K562 (cell line): ENCODE measurements at regions not wholly inside any gene's neighbourhood (a gene's known extent, or its start where the extent isn't known, plus 50 kb on each side); places are given as distances from the start of the nearest gene placed in this dataset.

Experiments used
- ATAC-seq: fragments of 200-7000 bp; cut with Tn5 transposase; 3 replicates; pipeline ENCODE4 v1.9.1; 2020; ENCODE audit warnings: moderate library complexity
- BruUV-seq: library from RNA; stranded (reverse); fragments of 400-500 nt; replicated peaks from 2 replicates; lab custom pipeline; 2021; lab: Mats Ljungman, UMichigan
- CTCF ChIA-PET: fragments of 300-600 bp; formaldehyde crosslinking; extraction: SDS; loops from one replicate; lab custom pipeline; 2021; ENCODE audit warnings: low intra/inter-chr PET ratio; lab: Yijun Ruan, JAX
- POLR2A ChIA-PET: fragments of 300-600, 350-650 bp; sonication (Branson Sonifier 250); formaldehyde crosslinking; extraction: SDS; loops from one replicate; lab custom pipeline; 2021; ENCODE audit warnings: antibody characterized with exemption, inconsistent platforms; lab: Yijun Ruan, JAX
- DNase-seq, 4 experiments: peaks; one replicate each; pipeline versions ENCODE4 v3.0.0 to v3.0.0-alpha.2; 2011 to 2018; ENCODE audit warnings: low spot score in 3 of 4, mixed read lengths in 3 of 4; ENCODE audit errors: extremely low read depth in 1 of 4
- FAIRE-seq: peaks from 2 replicates; lab custom pipeline; 2011; peaks lifted over from hg19 to GRCh38; lab: Jason Lieb, UNC
- H2AFZ ChIP-seq: 2 replicates; pipeline ENCODE4 v1.6.0; 2011; ENCODE audit warnings: low read depth, low read length, control low read depth, inconsistent platforms
- H3K27ac ChIP-seq: fragments of 200-600 bp; 3 replicates; pipeline ENCODE4 v1.8.0; 2011; ENCODE audit warnings: low read depth, mild to moderate bottlenecking, control low read depth, inconsistent platforms, low read length, moderate library complexity, mixed read lengths; ENCODE audit errors: extremely low read depth
- H3K27me3 ChIP-seq, 2 experiments: fragments of 300-600 bp in 1 of 2; 2 replicates in 1 of 2; 3 replicates in 1 of 2; pipeline versions ENCODE4 v1.6.0 to v1.8.0; 2011; ENCODE audit warnings: inconsistent platforms in 2 of 2, low read length in 2 of 2, mild to moderate bottlenecking in 1 of 2, mixed read lengths in 1 of 2, moderate library complexity in 1 of 2; ENCODE audit not compliant: control insufficient read depth in 2 of 2, insufficient read depth in 2 of 2
- H3K36me3 ChIP-seq: fragments of 300-600 bp; 3 replicates; pipeline ENCODE4 v1.8.0; 2011; ENCODE audit warnings: mild to moderate bottlenecking, low read length, inconsistent platforms; ENCODE audit not compliant: control insufficient read depth, insufficient read depth
- H3K4me1 ChIP-seq, 2 experiments: fragments of 200-600 bp in 1 of 2; replicated peaks in 1 of 2; 2 replicates in 1 of 2; 3 replicates in 1 of 2; pipeline versions ENCODE4 v1.5.1 to v1.8.0; 2011; ENCODE audit warnings: inconsistent platforms in 2 of 2, low read length in 2 of 2, mild to moderate bottlenecking in 1 of 2, mixed read lengths in 1 of 2, moderate library complexity in 1 of 2; ENCODE audit not compliant: control insufficient read depth in 2 of 2, insufficient read depth in 2 of 2
- H3K4me2 ChIP-seq: 2 replicates; pipeline ENCODE4 v1.6.1; 2011; ENCODE audit warnings: low read length, control low read depth, inconsistent platforms, mixed read lengths; ENCODE audit not compliant: insufficient read depth
- H3K4me3 ChIP-seq: fragments of 200-600 bp; sonication (generic), shearing (Covaris generic); 2 replicates; pipeline ENCODE4 v1.5.1; 2016; ENCODE audit warnings: control low read depth, inconsistent platforms
- H3K79me2 ChIP-seq: fragments of 200-600 bp; 3 replicates; pipeline ENCODE4 v1.8.0; 2011; ENCODE audit warnings: low read length, inconsistent platforms; ENCODE audit not compliant: control insufficient read depth, insufficient read depth
- H3K9ac ChIP-seq, 2 experiments: 2 replicates each; pipeline versions ENCODE4 v1.6.0 to v1.6.1; 2011; ENCODE audit warnings: low read depth in 2 of 2, low read length in 2 of 2, control low read depth in 1 of 2, inconsistent platforms in 1 of 2, mild to moderate bottlenecking in 1 of 2, mixed read lengths in 1 of 2; ENCODE audit not compliant: insufficient read depth in 1 of 2
- H3K9me1 ChIP-seq: one replicate; pipeline ENCODE4 v1.6.0; 2011; ENCODE audit warnings: inconsistent platforms, mild to moderate bottlenecking, low read length, moderate library complexity; ENCODE audit not compliant: control insufficient read depth, insufficient read depth
- H3K9me3 ChIP-seq: replicated peaks from 2 replicates; pipeline ENCODE4 v1.5.1; 2011; ENCODE audit warnings: low read depth, low read length, inconsistent platforms; ENCODE audit not compliant: control insufficient read depth, insufficient read depth
- H4K20me1 ChIP-seq: replicated peaks from 2 replicates; pipeline ENCODE4 v1.6.1; 2011; ENCODE audit warnings: low read length, inconsistent platforms, mixed read lengths; ENCODE audit not compliant: control insufficient read depth, insufficient read depth
- ADNP ChIP-seq: fragments of 200-800 bp; sonication (Bioruptor generic); IDR thresholded peaks from 2 replicates; pipeline ENCODE4 v1.6.1; 2016; ENCODE audit warnings: missing genetic modification characterization, missing compliant biosample characterization
- FOXA3 ChIP-seq, 2 experiments: fragments of 450-650 bp in 1 of 2; sonication (generic) in 1 of 2; formaldehyde crosslinking; IDR thresholded peaks in 1 of 2; conservative IDR thresholded peaks in 1 of 2; 2 replicates each; pipeline versions ENCODE4 v1.4.0 to v1.8.0; 2020 to 2022; ENCODE audit warnings: mild to moderate bottlenecking in 2 of 2, missing genetic modification reagents in 1 of 2
- KAT7 ChIP-seq: sonication (generic); formaldehyde crosslinking; IDR thresholded peaks from 2 replicates; pipeline ENCODE4 v1.8.0; 2022; ENCODE audit warnings: missing genetic modification reagents, mild to moderate bottlenecking, borderline replicate concordance
- NELFE ChIP-seq: IDR thresholded peaks from 2 replicates; pipeline ENCODE4 v1.6.1; 2011; ENCODE audit warnings: mild to moderate bottlenecking; ENCODE audit not compliant: insufficient read depth, insufficient read length
- ZNF699 ChIP-seq: fragments of 250-450 bp; sonication (Bioruptor Pico); IDR thresholded peaks from 2 replicates; pipeline ENCODE4 v1.8.0; 2021; ENCODE audit warnings: mild to moderate bottlenecking, moderate library complexity; ENCODE audit not compliant: insufficient replicate concordance
- WGBS: fragments of 100-300 bp; shearing (Covaris generic); methylation state at CpG from one replicate; pipeline ENCODE4 v1.1.6; 2016; ENCODE audit warnings: low coverage, mixed read lengths; ENCODE audit not compliant: insufficient coverage; ENCODE audit errors: missing lambda C conversion rate; 5-methylcytosine and 5-hydroxymethylcytosine counted together
- in situ Hi-C: fragments of 300-500 bp; cut with MboI; formaldehyde crosslinking; loops from 4 replicates; pipeline ENCODE4 v1.15.0; 2018; ENCODE audit warnings: inconsistent platforms, mixed read lengths
- intact Hi-C: fragments of 100-400 bp; cut with micrococcal nuclease; formaldehyde crosslinking; loops from 2 replicates; pipeline ENCODE4 v1.14.2; 2022
- TF ChIP-seq, protein P1 (sequence below): fragments of 450-650 bp; IDR thresholded peaks from 2 replicates; pipeline ENCODE4 v1.6.1; 2014; ENCODE audit warnings: low read depth, mild to moderate bottlenecking, moderate library complexity, borderline replicate concordance
- TF ChIP-seq, protein P2 (sequence below): fragments of 250-450 bp; sonication (Bioruptor Pico); IDR thresholded peaks from 2 replicates; pipeline ENCODE4 v1.9.0; 2021; ENCODE audit warnings: mild to moderate bottlenecking
- TF ChIP-seq, protein P3 (sequence below): fragments of 450-650 bp; IDR thresholded peaks from 2 replicates; pipeline ENCODE4 v1.7.0; 2016; ENCODE audit warnings: borderline replicate concordance

DNA sequence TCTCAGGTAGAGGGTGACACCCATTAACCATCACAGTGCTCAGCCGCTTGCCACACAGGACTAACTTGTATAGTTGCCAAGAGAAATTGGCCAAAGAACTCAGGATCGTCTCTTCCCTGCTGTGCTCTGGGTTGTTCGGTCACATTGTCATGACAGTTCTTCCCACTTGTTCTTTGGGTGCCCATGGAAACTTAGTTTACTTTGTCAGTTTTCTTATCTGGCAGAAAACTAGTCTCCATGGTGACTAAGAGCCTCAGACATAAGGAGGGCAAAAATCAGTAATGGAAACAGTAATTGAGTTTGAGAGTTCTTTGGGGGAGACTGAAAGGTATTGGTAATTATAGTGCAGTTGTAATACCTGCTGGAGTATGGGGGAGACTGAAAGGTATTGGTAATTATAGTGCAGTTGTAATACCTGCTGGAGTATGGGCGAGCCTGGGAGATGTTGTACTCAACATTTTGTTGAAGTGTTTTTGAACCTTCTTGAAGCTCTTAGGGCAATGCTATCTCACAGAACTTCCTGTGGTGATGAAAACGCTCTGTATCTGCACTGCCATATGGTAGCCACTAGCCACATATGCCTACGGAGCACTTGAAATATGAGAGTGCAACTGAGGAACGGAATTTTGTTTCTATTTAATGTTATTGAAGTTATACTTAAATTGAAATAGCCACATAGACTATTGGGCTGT, 95.2 kb upstream of the HDGFL1 start:
- Histone ChIP-seq H3K4me2 (no peak overlapping the region), H3K79me2 (no peaks in the 10 kb centered on the region), H3K9me1 (no peaks in the 10 kb centered on the region), H3K4me3 (no peak overlapping the region), H3K9me3 (peaks cover 2% of the 10 kb centered on the region; the same call in 1 of the 2 replicates), H3K27me3 (no peaks in the 10 kb centered on the region), H3K27ac (no peak overlapping the region), H3K36me3 (no peaks in the 10 kb centered on the region), H3K9ac (no peak overlapping the region), H4K20me1 (no peaks in the 10 kb centered on the region), H2AFZ (no peak overlapping the region), H3K4me1 (no peaks in the 10 kb centered on the region)
- ChIA-PET POLR2A (interaction anchor here (0.5 kb wide), 1 partner anchor 125 kb away, joined by 3 read pairs; no protein-coding TSS in a partner anchor), CTCF (no interaction called here)
- in situ Hi-C loops = no loop called here
- no TSS peak for BruUV-seq
- DNase-seq (no peak), FAIRE-seq (no peak), ATAC-seq (no peak)
- intact Hi-C loops = no loop called here
- TF ChIP-seq ADNP (no peak), NELFE (no peak), FOXA3 (CRISPR knock-in tag; conservative IDR thresholded peaks at IDR 0.05 in 1 of 2, IDR thresholded peaks at IDR 0.05 in 1 of 2) (no peak), ZNF699 (CRISPR knock-in tag) (no peak), KAT7 (CRISPR knock-in tag) (no peak)
- TF ChIP-seq, protein P1, sequence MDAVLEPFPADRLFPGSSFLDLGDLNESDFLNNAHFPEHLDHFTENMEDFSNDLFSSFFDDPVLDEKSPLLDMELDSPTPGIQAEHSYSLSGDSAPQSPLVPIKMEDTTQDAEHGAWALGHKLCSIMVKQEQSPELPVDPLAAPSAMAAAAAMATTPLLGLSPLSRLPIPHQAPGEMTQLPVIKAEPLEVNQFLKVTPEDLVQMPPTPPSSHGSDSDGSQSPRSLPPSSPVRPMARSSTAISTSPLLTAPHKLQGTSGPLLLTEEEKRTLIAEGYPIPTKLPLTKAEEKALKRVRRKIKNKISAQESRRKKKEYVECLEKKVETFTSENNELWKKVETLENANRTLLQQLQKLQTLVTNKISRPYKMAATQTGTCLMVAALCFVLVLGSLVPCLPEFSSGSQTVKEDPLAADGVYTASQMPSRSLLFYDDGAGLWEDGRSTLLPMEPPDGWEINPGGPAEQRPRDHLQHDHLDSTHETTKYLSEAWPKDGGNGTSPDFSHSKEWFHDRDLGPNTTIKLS = no peak
- TF ChIP-seq, protein P2, sequence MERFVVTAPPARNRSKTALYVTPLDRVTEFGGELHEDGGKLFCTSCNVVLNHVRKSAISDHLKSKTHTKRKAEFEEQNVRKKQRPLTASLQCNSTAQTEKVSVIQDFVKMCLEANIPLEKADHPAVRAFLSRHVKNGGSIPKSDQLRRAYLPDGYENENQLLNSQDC = no peak
- TF ChIP-seq, protein P3, sequence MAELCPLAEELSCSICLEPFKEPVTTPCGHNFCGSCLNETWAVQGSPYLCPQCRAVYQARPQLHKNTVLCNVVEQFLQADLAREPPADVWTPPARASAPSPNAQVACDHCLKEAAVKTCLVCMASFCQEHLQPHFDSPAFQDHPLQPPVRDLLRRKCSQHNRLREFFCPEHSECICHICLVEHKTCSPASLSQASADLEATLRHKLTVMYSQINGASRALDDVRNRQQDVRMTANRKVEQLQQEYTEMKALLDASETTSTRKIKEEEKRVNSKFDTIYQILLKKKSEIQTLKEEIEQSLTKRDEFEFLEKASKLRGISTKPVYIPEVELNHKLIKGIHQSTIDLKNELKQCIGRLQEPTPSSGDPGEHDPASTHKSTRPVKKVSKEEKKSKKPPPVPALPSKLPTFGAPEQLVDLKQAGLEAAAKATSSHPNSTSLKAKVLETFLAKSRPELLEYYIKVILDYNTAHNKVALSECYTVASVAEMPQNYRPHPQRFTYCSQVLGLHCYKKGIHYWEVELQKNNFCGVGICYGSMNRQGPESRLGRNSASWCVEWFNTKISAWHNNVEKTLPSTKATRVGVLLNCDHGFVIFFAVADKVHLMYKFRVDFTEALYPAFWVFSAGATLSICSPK = no peak
- 2% methylated on average over 7 of the region's 7 CpGs for WGBS
